ENCODE measurements at regions not wholly inside any gene's neighbourhood (a gene's known extent, or its start where the extent isn't known, plus 50 kb on each side); places are given as distances from the start of the nearest gene placed in this dataset.

DNA sequence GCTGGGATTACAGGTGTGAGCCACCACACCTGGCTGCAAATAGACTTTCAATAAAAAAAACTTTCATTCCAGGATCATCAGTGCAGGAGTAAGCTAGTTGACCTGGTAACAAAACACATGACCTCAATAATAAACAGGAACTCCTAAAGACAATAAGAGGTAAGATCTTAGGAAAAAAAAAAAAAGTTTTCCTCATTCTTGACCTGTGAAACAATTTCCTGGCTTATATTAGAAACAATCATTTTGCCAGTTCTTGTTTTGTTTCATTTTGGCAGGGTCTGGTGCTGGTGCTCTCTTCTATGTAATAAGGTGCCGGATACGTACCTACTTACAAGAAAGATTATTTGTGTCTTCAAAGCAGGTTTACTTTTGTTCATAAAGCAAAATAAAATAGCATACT lies 90.6 kb upstream of the AMN1 start:
- TF ChIP-seq, protein P1, sequence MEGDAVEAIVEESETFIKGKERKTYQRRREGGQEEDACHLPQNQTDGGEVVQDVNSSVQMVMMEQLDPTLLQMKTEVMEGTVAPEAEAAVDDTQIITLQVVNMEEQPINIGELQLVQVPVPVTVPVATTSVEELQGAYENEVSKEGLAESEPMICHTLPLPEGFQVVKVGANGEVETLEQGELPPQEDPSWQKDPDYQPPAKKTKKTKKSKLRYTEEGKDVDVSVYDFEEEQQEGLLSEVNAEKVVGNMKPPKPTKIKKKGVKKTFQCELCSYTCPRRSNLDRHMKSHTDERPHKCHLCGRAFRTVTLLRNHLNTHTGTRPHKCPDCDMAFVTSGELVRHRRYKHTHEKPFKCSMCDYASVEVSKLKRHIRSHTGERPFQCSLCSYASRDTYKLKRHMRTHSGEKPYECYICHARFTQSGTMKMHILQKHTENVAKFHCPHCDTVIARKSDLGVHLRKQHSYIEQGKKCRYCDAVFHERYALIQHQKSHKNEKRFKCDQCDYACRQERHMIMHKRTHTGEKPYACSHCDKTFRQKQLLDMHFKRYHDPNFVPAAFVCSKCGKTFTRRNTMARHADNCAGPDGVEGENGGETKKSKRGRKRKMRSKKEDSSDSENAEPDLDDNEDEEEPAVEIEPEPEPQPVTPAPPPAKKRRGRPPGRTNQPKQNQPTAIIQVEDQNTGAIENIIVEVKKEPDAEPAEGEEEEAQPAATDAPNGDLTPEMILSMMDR (IDR thresholded peaks at IDR 0.05): no peak
- TF ChIP-seq POLR2A (IDR thresholded peaks at IDR 0.05) (no peak), EP300 (IDR thresholded peaks at IDR 0.05) (no peak)

All from tibial nerve (tissue), 4 donors.